SIG-M5 treated with dmso at 0.1 percent for 504 hours (cell line): ENCODE measurements at regions not wholly inside any gene's neighbourhood (a gene's known extent, or its start where the extent isn't known, plus 50 kb on each side); places are given as distances from the start of the nearest gene placed in this dataset.

Source experiments
- DNase-seq: peaks from one replicate; lab custom pipeline; 2025; ENCODE audit not compliant: unreplicated experiment; lab: John Stamatoyannopoulos, UW

- DNase-seq, result no peak
Measured at GRCh38 chr1:230517326-230517725, 91.2 kb upstream of the PGBD5 start.

- DNase-seq, result no peak
Measured at GRCh38 chr1:230516889-230517288, 90.8 kb upstream of the PGBD5 start.

GRCh38 chr1:230515451-230516145 is 89.5 kb upstream of the PGBD5 start:
- no peak for DNase-seq

GRCh38 chr1:230510496-230510895 is 84.4 kb upstream of the PGBD5 start:
- no peak for DNase-seq

GRCh38 chr1:230509281-230509977 is 83.3 kb upstream of the PGBD5 start:
- DNase-seq, result peak; percentile 61

GRCh38 chr1:230507666-230508402 is 81.7 kb upstream of the PGBD5 start:
- no peak for DNase-seq

GRCh38 chr1:230507236-230507635 is 81.1 kb upstream of the PGBD5 start:
- no peak for DNase-seq

GRCh38 chr1:230506451-230506850 is 80.3 kb upstream of the PGBD5 start:
- DNase-seq, result no peak

GRCh38 chr1:230504310-230504709 is 78.2 kb upstream of the PGBD5 start:
- no peak for DNase-seq

GRCh38 chr1:230503726-230504125 is 77.6 kb upstream of the PGBD5 start:
- DNase-seq, result no peak

GRCh38 chr1:230502996-230503395 is 76.9 kb upstream of the PGBD5 start:
- DNase-seq, result no peak

GRCh38 chr1:230502306-230502705 is 76.2 kb upstream of the PGBD5 start:
- no peak for DNase-seq

GRCh38 chr1:230501849-230502248 is 75.7 kb upstream of the PGBD5 start:
- no peak for DNase-seq

GRCh38 chr1:230501242-230501641 is 75.1 kb upstream of the PGBD5 start:
- no peak for DNase-seq

- DNase-seq, result no peak
Measured at GRCh38 chr1:230500063-230500462, 73.9 kb upstream of the PGBD5 start.

- no peak for DNase-seq
Measured at GRCh38 chr1:230499496-230499895, 73.4 kb upstream of the PGBD5 start.

GRCh38 chr1:230498704-230499103 is 72.6 kb upstream of the PGBD5 start:
- no peak for DNase-seq

GRCh38 chr1:230496451-230496850 is 70.3 kb upstream of the PGBD5 start:
- no peak for DNase-seq

GRCh38 chr1:230495891-230496385 is 69.8 kb upstream of the PGBD5 start:
- no peak for DNase-seq

- no peak for DNase-seq
Measured at GRCh38 chr1:230495076-230495475, 68.9 kb upstream of the PGBD5 start.

GRCh38 chr1:230494514-230494913 is 68.4 kb upstream of the PGBD5 start:
- no peak for DNase-seq

GRCh38 chr1:230494026-230494425 is 67.9 kb upstream of the PGBD5 start:
- DNase-seq, result no peak
